GM23248 (cell line): ENCODE measurements at regions not wholly inside any gene's neighbourhood (a gene's known extent, or its start where the extent isn't known, plus 50 kb on each side); places are given as distances from the start of the nearest gene placed in this dataset.

Source experiments
- DNase-seq: peaks from one replicate; pipeline ENCODE4 v3.0.0-alpha.2; 2015
- H2AFZ ChIP-seq: fragments of 200-600 bp; sonication (generic); 2 replicates; pipeline ENCODE4 v1.6.1; 2016; ENCODE audit warnings: antibody characterized with exemption
- H3F3A ChIP-seq: fragments of 200-600 bp; sonication (generic); 2 replicates; pipeline ENCODE4 v1.6.1; 2016; ENCODE audit warnings: mild to moderate bottlenecking, antibody characterized with exemption, mixed run types; ENCODE audit not compliant: insufficient read depth
- H3K27ac ChIP-seq: fragments of 200-600 bp; sonication (generic); 2 replicates; pipeline ENCODE4 v1.5.1; 2016; ENCODE audit warnings: mild to moderate bottlenecking
- H3K27me3 ChIP-seq: fragments of 200-600 bp; sonication (generic); replicated peaks from 2 replicates; pipeline ENCODE4 v1.6.1; 2016; ENCODE audit warnings: mild to moderate bottlenecking; ENCODE audit not compliant: insufficient read depth
- H3K36me3 ChIP-seq: fragments of 200-600 bp; sonication (generic); 2 replicates; pipeline ENCODE4 v1.6.1; 2016; ENCODE audit warnings: low read depth, mild to moderate bottlenecking
- H3K4me1 ChIP-seq: fragments of 200-600 bp; sonication (generic); 2 replicates; pipeline ENCODE4 v1.6.1; 2016; ENCODE audit warnings: mild to moderate bottlenecking; ENCODE audit not compliant: insufficient read depth
- H3K4me2 ChIP-seq: fragments of 200-600 bp; sonication (generic); one replicate; pipeline ENCODE4 v1.6.1; 2016; ENCODE audit warnings: mild to moderate bottlenecking; ENCODE audit not compliant: unreplicated experiment
- H3K4me3 ChIP-seq: fragments of 200-600 bp; sonication (generic); 2 replicates; pipeline ENCODE4 v1.5.1; 2016; ENCODE audit warnings: mild to moderate bottlenecking
- H3K79me2 ChIP-seq: fragments of 200-600 bp; sonication (generic); 2 replicates; pipeline ENCODE4 v1.6.1; 2016; ENCODE audit warnings: mild to moderate bottlenecking; ENCODE audit not compliant: insufficient read depth
- H3K9ac ChIP-seq: fragments of 200-600 bp; sonication (generic); 2 replicates; pipeline ENCODE4 v1.6.1; 2016; ENCODE audit warnings: mild to moderate bottlenecking
- H3K9me2 ChIP-seq: fragments of 200-600 bp; sonication (generic); 2 replicates; pipeline ENCODE4 v1.6.1; 2016; ENCODE audit warnings: mixed run types, mild to moderate bottlenecking, moderate library complexity; ENCODE audit not compliant: insufficient read depth
- H3K9me3 ChIP-seq: fragments of 200-600 bp; sonication (generic); one replicate; pipeline ENCODE4 v1.6.1; 2017; ENCODE audit warnings: low read depth
- H4K20me1 ChIP-seq: fragments of 200-600 bp; sonication (generic); 2 replicates; pipeline ENCODE4 v1.6.0; 2016; ENCODE audit not compliant: insufficient read depth
- EZH2 ChIP-seq: fragments of 200-600 bp; sonication (generic); IDR thresholded peaks from 2 replicates; pipeline ENCODE4 v1.6.1; 2018; ENCODE audit warnings: antibody characterized with exemption, mild to moderate bottlenecking; ENCODE audit not compliant: insufficient read depth, poor library complexity, severe bottlenecking
- EZH2phosphoT487 ChIP-seq: fragments of 200-600 bp; sonication (generic); IDR thresholded peaks from 2 replicates; pipeline ENCODE4 v1.6.1; 2018; ENCODE audit warnings: antibody characterized with exemption, moderate library complexity, mild to moderate bottlenecking, low read depth; ENCODE audit not compliant: insufficient read depth
- WGBS, 2 experiments: methylation state at CpG; one replicate each; pipeline ENCODE4 v1.1.6; 2015 to 2017; ENCODE audit warnings: low lambda C conversion rate in 2 of 2, low coverage in 1 of 2; ENCODE audit errors: missing lambda C conversion rate in 2 of 2; 5-methylcytosine and 5-hydroxymethylcytosine counted together
- in situ Hi-C: fragments of 300-500 bp; cut with MboI; formaldehyde crosslinking; loops from 2 replicates; pipeline ENCODE4 v1.15.0; 2020

GRCh38 chr2:125684256-125684655 is 971.7 kb upstream of the GYPC start:
- H3K79me2 ChIP-seq, result no peaks in the 10 kb centered on the region
- in situ Hi-C loops, result no loop called here

GRCh38 chr2:125684932-125685331 is 971.0 kb upstream of the GYPC start:
- no peak overlapping the region for H2AFZ ChIP-seq
- H3K27ac ChIP-seq, result no peak overlapping the region
- no peak for DNase-seq
- no peaks in the 10 kb centered on the region for H3K27me3 ChIP-seq
- in situ Hi-C loops, result no loop called here
- H4K20me1 ChIP-seq, result no peaks in the 10 kb centered on the region
- H3K36me3 ChIP-seq, result no peaks in the 10 kb centered on the region
- no peaks in the 10 kb centered on the region for H3K9me2 ChIP-seq
- H3K4me3 ChIP-seq, result no peak overlapping the region
- WGBS, 2 experiments, result 10 to 26% methylated on average over 2 of the region's 2 CpGs
- no peaks in the 10 kb centered on the region for H3K9me3 ChIP-seq
- no peaks in the 10 kb centered on the region for H3K4me1 ChIP-seq
- H3K4me2 ChIP-seq, result no peak overlapping the region
- TF ChIP-seq EZH2 (no peak), EZH2phosphoT487 (no peak)
- no peaks in the 10 kb centered on the region for H3F3A ChIP-seq
- no peaks in the 10 kb centered on the region for H3K79me2 ChIP-seq
- no peak overlapping the region for H3K9ac ChIP-seq

More at GRCh38 chr2:125684256-125684655, 971.7 kb upstream of the GYPC start:
- no peaks in the 10 kb centered on the region for H3K4me1 ChIP-seq
- H3K9me2 ChIP-seq, result no peaks in the 10 kb centered on the region
- H4K20me1 ChIP-seq, result no peaks in the 10 kb centered on the region
- H3K36me3 ChIP-seq, result no peaks in the 10 kb centered on the region
- 16 to 17% methylated on average over 2 of the region's 2 CpGs for WGBS, 2 experiments
- TF ChIP-seq EZH2phosphoT487 (no peak), EZH2 (no peak)
- H3K27ac ChIP-seq, result no peak overlapping the region
- no peaks in the 10 kb centered on the region for H3K9me3 ChIP-seq
- H3K9ac ChIP-seq, result no peak overlapping the region
- no peaks in the 10 kb centered on the region for H3F3A ChIP-seq
- no peaks in the 10 kb centered on the region for H3K27me3 ChIP-seq
- H3K4me3 ChIP-seq, result no peak overlapping the region
- no peak overlapping the region for H3K4me2 ChIP-seq
- no peak overlapping the region for H2AFZ ChIP-seq
- DNase-seq, result no peak

GRCh38 chr2:125696560-125696959 is 959.4 kb upstream of the GYPC start:
- Histone ChIP-seq H4K20me1 (no peaks in the 10 kb centered on the region), H3K4me3 (no peak overlapping the region), H3K9me3 (no peaks in the 10 kb centered on the region), H3F3A (no peaks in the 10 kb centered on the region), H3K36me3 (no peaks in the 10 kb centered on the region), H3K79me2 (no peaks in the 10 kb centered on the region), H3K27ac (no peak overlapping the region), H3K4me2 (no peak overlapping the region), H2AFZ (no peak overlapping the region), H3K4me1 (no peaks in the 10 kb centered on the region), H3K9me2 (no peaks in the 10 kb centered on the region), H3K27me3 (no peaks in the 10 kb centered on the region), H3K9ac (no peak overlapping the region)
- 18 to 26% methylated on average over 2 of the region's 2 CpGs for WGBS, 2 experiments
- TF ChIP-seq EZH2, result no peak
- TF ChIP-seq EZH2phosphoT487, result no peak
- no peak for DNase-seq
- in situ Hi-C loops, result no loop called here

- H3K4me2 ChIP-seq, result no peak overlapping the region
- H3K79me2 ChIP-seq, result no peaks in the 10 kb centered on the region
- H3K9me2 ChIP-seq, result no peaks in the 10 kb centered on the region
- H3K4me3 ChIP-seq, result no peak overlapping the region
- no peak for DNase-seq
- no peaks in the 10 kb centered on the region for H3F3A ChIP-seq
- H3K36me3 ChIP-seq, result no peaks in the 10 kb centered on the region
- H3K9me3 ChIP-seq, result no peaks in the 10 kb centered on the region
- H3K27me3 ChIP-seq, result no peaks in the 10 kb centered on the region
- no peak for TF ChIP-seq EZH2phosphoT487
- no peak for TF ChIP-seq EZH2
- H4K20me1 ChIP-seq, result no peaks in the 10 kb centered on the region
- no peaks in the 10 kb centered on the region for H3K4me1 ChIP-seq
- H3K9ac ChIP-seq, result no peak overlapping the region
- H3K27ac ChIP-seq, result no peak overlapping the region
- in situ Hi-C loops, result no loop called here
- 11 to 20% methylated on average over 1 of the region's 1 CpG for WGBS, 2 experiments
- H2AFZ ChIP-seq, result no peak overlapping the region
Observed at GRCh38 chr2:125698280-125698679, 957.7 kb upstream of the GYPC start.

- H2AFZ ChIP-seq, result no peak overlapping the region
- no peak overlapping the region for H3K4me2 ChIP-seq
- no peak for DNase-seq
- 23 to 27% methylated on average over 2 of the region's 2 CpGs for WGBS, 2 experiments
- in situ Hi-C loops, result no loop called here
- H3F3A ChIP-seq, result no peaks in the 10 kb centered on the region
- H3K79me2 ChIP-seq, result no peaks in the 10 kb centered on the region
- no peaks in the 10 kb centered on the region for H4K20me1 ChIP-seq
- H3K36me3 ChIP-seq, result no peaks in the 10 kb centered on the region
- no peak for TF ChIP-seq EZH2
- TF ChIP-seq EZH2phosphoT487, result no peak
- no peak overlapping the region for H3K4me3 ChIP-seq
- no peaks in the 10 kb centered on the region for H3K27me3 ChIP-seq
- H3K27ac ChIP-seq, result no peak overlapping the region
- no peaks in the 10 kb centered on the region for H3K9me3 ChIP-seq
- no peaks in the 10 kb centered on the region for H3K9me2 ChIP-seq
- H3K4me1 ChIP-seq, result no peaks in the 10 kb centered on the region
- no peak overlapping the region for H3K9ac ChIP-seq
Observed at GRCh38 chr2:125701070-125701469, 954.9 kb upstream of the GYPC start.
